A549 (cell line): ENCODE measurements at regions not wholly inside any gene's neighbourhood (a gene's known extent, or its start where the extent isn't known, plus 50 kb on each side); places are given as distances from the start of the nearest gene placed in this dataset.

Experiments
- ATAC-seq, 2 experiments: fragments of 200-7000 bp in 1 of 2; fragments of >200 bp in 1 of 2; cut with Nextera tagmentation in 1 of 2; cut with Tn5 transposase in 1 of 2; 3 replicates each; pipeline versions ENCODE4 v1.8.0 to v1.9.1; 2018 to 2020; ENCODE audit warnings: mild to moderate bottlenecking in 1 of 2, moderate library complexity in 1 of 2
- CTCF ChIA-PET: fragments of 300-600 bp; sonication (Branson Sonifier 250); formaldehyde crosslinking; extraction: SDS; loops from one replicate; lab custom pipeline; 2021; ENCODE audit warnings: antibody characterized with exemption, inconsistent platforms; lab: Yijun Ruan, JAX
- POLR2A ChIA-PET: fragments of 350-600 bp; formaldehyde crosslinking; extraction: SDS; loops from one replicate; lab custom pipeline; 2021; ENCODE audit warnings: antibody characterized with exemption, inconsistent platforms; lab: Yijun Ruan, JAX
- DNase-seq, 2 experiments: peaks; one replicate each; pipeline versions ENCODE4 v3.0.0 to v3.0.0-alpha.2; 2011 to 2016; ENCODE audit warnings: low read depth in 1 of 2, low spot score in 1 of 2
- FAIRE-seq: peaks from 2 replicates; lab custom pipeline; 2011; peaks lifted over from hg19 to GRCh38; lab: Jason Lieb, UNC
- H3K27ac ChIP-seq, 2 experiments: fragments of >200 bp; sonication (Bioruptor Twin); formaldehyde crosslinking; 3 replicates each; pipeline ENCODE4 v1.5.1; 2016 to 2017
- H3K4me1 ChIP-seq: fragments of >200 bp; sonication (Bioruptor Twin); formaldehyde crosslinking; 3 replicates; pipeline ENCODE4 v1.6.1; 2016
- H3K4me2 ChIP-seq: fragments of >200 bp; sonication (Bioruptor Twin); formaldehyde crosslinking; 3 replicates; pipeline ENCODE4 v1.6.1; 2016
- H3K4me3 ChIP-seq: fragments of >200 bp; sonication (Bioruptor Twin); formaldehyde crosslinking; 3 replicates; pipeline ENCODE4 v1.5.1; 2016
- H3K9me3 ChIP-seq: fragments of >200 bp; sonication (Bioruptor Twin); formaldehyde crosslinking; 3 replicates; pipeline ENCODE4 v1.6.1; 2016
- BHLHE40 ChIP-seq: IDR thresholded peaks from 2 replicates; pipeline ENCODE4 v1.6.1; 2012; ENCODE audit warnings: low read depth, low read length, inconsistent platforms
- CBX2 ChIP-seq: fragments of 200-600 bp; sonication (generic); IDR thresholded peaks from 2 replicates; pipeline ENCODE4 v1.6.1; 2016; ENCODE audit warnings: low read depth, mild to moderate bottlenecking, borderline replicate concordance
- CBX8 ChIP-seq: fragments of 200-600 bp; sonication (generic); IDR thresholded peaks from 2 replicates; pipeline ENCODE4 v1.6.1; 2016
- EP300 ChIP-seq, 2 experiments: fragments of >200 bp; sonication (Bioruptor Twin); formaldehyde crosslinking; IDR thresholded peaks; 2 replicates in 1 of 2; 3 replicates in 1 of 2; pipeline ENCODE4 v1.6.1; 2016 to 2017
- FOSL2 ChIP-seq, 2 experiments: fragments of 450-650 bp in 1 of 2; fragments of >200 bp in 1 of 2; sonication (Bioruptor Twin) in 1 of 2; formaldehyde crosslinking; IDR thresholded peaks; 2 replicates each; pipeline versions ENCODE4 v1.5.0 to v1.6.1; 2016 to 2020; ENCODE audit warnings: mild to moderate bottlenecking in 1 of 2, moderate library complexity in 1 of 2
- GATA3 ChIP-seq: IDR thresholded peaks from 2 replicates; pipeline ENCODE4 v1.6.1; 2012; ENCODE audit warnings: borderline replicate concordance
- HEYL ChIP-seq: fragments of 250-450 bp; sonication (Bioruptor Pico); IDR thresholded peaks from 2 replicates; pipeline ENCODE4 v1.8.0; 2021; ENCODE audit warnings: mild to moderate bottlenecking, moderate library complexity
- KDM1A ChIP-seq: fragments of 200-600 bp; sonication (generic); IDR thresholded peaks from 2 replicates; pipeline ENCODE4 v1.6.1; 2016; ENCODE audit warnings: low read depth, mild to moderate bottlenecking
- MAFK ChIP-seq: fragments of 450-650 bp; IDR thresholded peaks from 2 replicates; pipeline ENCODE4 v1.6.1; 2014; ENCODE audit not compliant: partially characterized antibody
- MYC ChIP-seq: IDR thresholded peaks from 2 replicates; pipeline ENCODE4 v1.6.1; 2012; ENCODE audit warnings: mild to moderate bottlenecking, inconsistent platforms, low read length, improper control_type of control experiment, borderline replicate concordance
- NPAS2 ChIP-seq: fragments of 250-450 bp; sonication (Bioruptor Pico); IDR thresholded peaks from 2 replicates; pipeline ENCODE4 v1.8.0; 2022; ENCODE audit warnings: mild to moderate bottlenecking, moderate library complexity, borderline replicate concordance
- POLR2A ChIP-seq: IDR thresholded peaks from 2 replicates; pipeline ENCODE4 v1.6.1; 2012; ENCODE audit warnings: mild to moderate bottlenecking, low read length
- POLR2AphosphoS2 ChIP-seq: conservative IDR thresholded peaks from 2 replicates; pipeline ENCODE4 v1.6.1; 2012; ENCODE audit warnings: low read length, improper control_type of control experiment, inconsistent platforms
- RCOR1 ChIP-seq: fragments of 150-350 bp; IDR thresholded peaks from 2 replicates; pipeline ENCODE4 v1.6.1; 2014; ENCODE audit warnings: antibody characterized with exemption, low read length, low read depth
- RFX5 ChIP-seq: fragments of 450-650 bp; IDR thresholded peaks from 2 replicates; pipeline ENCODE4 v1.7.1; 2014; ENCODE audit warnings: antibody characterized with exemption, mild to moderate bottlenecking, moderate library complexity
- TP53 ChIP-seq: fragments of 250-450 bp; sonication (Bioruptor Pico); IDR thresholded peaks from 2 replicates; pipeline ENCODE4 v1.5.0; 2021; ENCODE audit warnings: mild to moderate bottlenecking, moderate library complexity
- ZFP36 ChIP-seq: fragments of 450-650 bp; IDR thresholded peaks from 2 replicates; pipeline ENCODE4 v1.6.1; 2014; ENCODE audit warnings: borderline replicate concordance; ENCODE audit not compliant: partially characterized antibody
- WGBS: methylation state at CpG from one replicate; pipeline ENCODE4 v1.1.6; 2017; ENCODE audit errors: missing lambda C conversion rate; 5-methylcytosine and 5-hydroxymethylcytosine counted together
- TF ChIP-seq, protein P1 (sequence below): fragments of 250-450 bp; sonication (Bioruptor Pico); IDR thresholded peaks from 2 replicates; pipeline ENCODE4 v1.5.0; 2020; ENCODE audit warnings: low read depth, mild to moderate bottlenecking, moderate library complexity
- TF ChIP-seq, protein P2 (sequence below): fragments of >200 bp; sonication (Bioruptor Twin); formaldehyde crosslinking; IDR thresholded peaks from 3 replicates; pipeline ENCODE4 v1.6.1; 2016
- TF ChIP-seq, protein P3 (sequence below): fragments of 250-450 bp; sonication (Bioruptor Pico); IDR thresholded peaks from 2 replicates; pipeline ENCODE4 v1.5.0; 2021; ENCODE audit warnings: mild to moderate bottlenecking, moderate library complexity, borderline replicate concordance

DNA sequence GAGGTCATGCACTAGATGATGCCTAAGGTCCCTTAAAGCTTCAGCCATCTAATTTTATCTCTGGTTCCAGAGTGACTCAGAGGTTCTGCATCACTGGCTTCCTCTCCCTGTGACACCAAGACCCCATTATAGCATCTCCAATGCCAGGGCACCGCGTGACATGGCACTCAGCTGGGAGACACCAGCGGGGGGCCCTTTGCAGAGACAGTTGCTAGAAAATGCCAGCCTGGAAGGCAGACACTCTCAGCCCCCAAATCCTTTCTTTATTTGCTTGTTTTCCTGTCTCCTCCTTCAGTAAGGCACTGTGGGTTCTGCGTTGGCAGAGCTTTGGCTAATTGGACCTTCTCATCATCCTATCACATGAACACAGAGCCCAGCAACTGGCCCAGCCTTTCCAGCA is 123.5 kb upstream of the VRK1 start:
- Histone ChIP-seq H3K27ac (no peak overlapping the region), H3K4me3 (no peak overlapping the region), H3K9me3 (no peaks in the 10 kb centered on the region), H3K4me2 (no peak overlapping the region), H3K4me1 (no peaks in the 10 kb centered on the region)
- DNase-seq = no peak
- ChIA-PET CTCF (interaction anchor here (0.6 kb wide), 1 partner anchor 49 kb away, joined by 3 read pairs; no protein-coding TSS in a partner anchor), POLR2A (no interaction called here)
- FAIRE-seq = no peak
- ATAC-seq = no peak
- WGBS = 3% methylated on average over 4 of the region's 4 CpGs
- TF ChIP-seq, protein P1, sequence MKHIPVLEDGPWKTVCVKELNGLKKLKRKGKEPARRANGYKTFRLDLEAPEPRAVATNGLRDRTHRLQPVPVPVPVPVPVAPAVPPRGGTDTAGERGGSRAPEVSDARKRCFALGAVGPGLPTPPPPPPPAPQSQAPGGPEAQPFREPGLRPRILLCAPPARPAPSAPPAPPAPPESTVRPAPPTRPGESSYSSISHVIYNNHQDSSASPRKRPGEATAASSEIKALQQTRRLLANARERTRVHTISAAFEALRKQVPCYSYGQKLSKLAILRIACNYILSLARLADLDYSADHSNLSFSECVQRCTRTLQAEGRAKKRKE = no peak
- TF ChIP-seq MAFK (no peak), RFX5 (no peak), NPAS2 (CRISPR knock-in tag) (no peak), TP53 (CRISPR knock-in tag) (no peak)

DNA sequence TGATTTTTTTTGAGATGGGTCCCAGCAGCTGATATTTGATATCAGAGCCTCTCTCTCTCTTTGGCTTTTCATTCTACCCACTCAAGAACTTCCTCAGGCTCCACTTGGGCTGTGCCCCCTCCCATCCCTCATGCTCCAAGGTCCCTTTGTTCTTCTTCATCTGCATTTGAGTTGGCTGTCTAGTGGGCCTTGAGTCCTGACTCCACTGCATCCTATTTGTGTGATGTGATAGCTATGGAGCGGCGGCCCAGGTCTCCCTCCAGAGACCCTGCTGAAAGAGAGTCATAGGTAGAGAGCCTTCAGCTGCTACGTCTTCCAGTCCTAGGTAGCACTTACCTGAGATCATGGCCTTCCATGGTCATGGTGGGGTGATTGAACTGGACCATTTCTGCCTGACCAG is 123.1 kb upstream of the VRK1 start:
- no peak overlapping the region for H3K27ac ChIP-seq
- H3K4me2 ChIP-seq = no peak overlapping the region
- ChIA-PET CTCF (interaction anchor here (0.6 kb wide), 1 partner anchor 49 kb away, joined by 3 read pairs; no protein-coding TSS in a partner anchor), POLR2A (no interaction called here)
- 39% methylated on average over 3 of the region's 3 CpGs for WGBS
- ATAC-seq (no peak), FAIRE-seq (no peak), DNase-seq (no peak)
- H3K9me3 ChIP-seq = no peaks in the 10 kb centered on the region
- H3K4me1 ChIP-seq = no peaks in the 10 kb centered on the region
- TF ChIP-seq POLR2A (no peak), MAFK (no peak), FOSL2 (IDR thresholded peaks at IDR 0.05) (no peak), FOSL2 (CRISPR knock-in tag; IDR thresholded peaks at IDR 0.05) (no peak), CBX2 (no peak), CBX8 (no peak), KDM1A (no peak), EP300 (IDR thresholded peaks at IDR 0.05) (no peak), ZFP36 (no peak)
- TF ChIP-seq, protein P2, sequence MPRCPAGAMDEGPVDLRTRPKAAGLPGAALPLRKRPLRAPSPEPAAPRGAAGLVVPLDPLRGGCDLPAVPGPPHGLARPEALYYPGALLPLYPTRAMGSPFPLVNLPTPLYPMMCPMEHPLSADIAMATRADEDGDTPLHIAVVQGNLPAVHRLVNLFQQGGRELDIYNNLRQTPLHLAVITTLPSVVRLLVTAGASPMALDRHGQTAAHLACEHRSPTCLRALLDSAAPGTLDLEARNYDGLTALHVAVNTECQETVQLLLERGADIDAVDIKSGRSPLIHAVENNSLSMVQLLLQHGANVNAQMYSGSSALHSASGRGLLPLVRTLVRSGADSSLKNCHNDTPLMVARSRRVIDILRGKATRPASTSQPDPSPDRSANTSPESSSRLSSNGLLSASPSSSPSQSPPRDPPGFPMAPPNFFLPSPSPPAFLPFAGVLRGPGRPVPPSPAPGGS = no peak
- TF ChIP-seq, protein P3, sequence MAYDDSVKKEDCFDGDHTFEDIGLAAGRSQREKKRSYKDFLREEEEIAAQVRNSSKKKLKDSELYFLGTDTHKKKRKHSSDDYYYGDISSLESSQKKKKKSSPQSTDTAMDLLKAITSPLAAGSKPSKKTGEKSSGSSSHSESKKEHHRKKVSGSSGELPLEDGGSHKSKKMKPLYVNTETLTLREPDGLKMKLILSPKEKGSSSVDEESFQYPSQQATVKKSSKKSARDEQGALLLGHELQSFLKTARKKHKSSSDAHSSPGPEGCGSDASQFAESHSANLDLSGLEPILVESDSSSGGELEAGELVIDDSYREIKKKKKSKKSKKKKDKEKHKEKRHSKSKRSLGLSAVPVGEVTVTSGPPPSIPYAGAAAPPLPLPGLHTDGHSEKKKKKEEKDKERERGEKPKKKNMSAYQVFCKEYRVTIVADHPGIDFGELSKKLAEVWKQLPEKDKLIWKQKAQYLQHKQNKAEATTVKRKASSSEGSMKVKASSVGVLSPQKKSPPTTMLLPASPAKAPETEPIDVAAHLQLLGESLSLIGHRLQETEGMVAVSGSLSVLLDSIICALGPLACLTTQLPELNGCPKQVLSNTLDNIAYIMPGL (CRISPR knock-in tag) = no peak
- no peak overlapping the region for H3K4me3 ChIP-seq

DNA sequence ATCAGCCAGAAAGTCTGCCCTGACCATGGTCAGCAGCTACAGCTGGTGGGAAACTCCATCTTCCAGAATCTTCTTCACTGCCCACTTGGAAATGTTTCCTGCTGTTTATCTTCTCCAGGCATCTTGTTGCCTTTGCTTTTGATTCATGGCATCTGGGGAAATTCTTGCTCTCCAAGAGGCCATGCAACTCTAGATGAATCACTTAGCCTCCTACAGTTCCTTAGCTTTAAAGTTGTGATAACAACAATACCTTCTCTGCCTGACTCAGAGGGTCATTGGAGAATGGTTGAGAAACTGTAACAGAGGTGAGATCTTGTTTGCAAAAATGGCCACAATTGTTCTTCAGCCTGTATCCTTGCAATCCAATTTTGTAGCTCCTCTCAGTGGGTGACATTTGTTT is 121.0 kb upstream of the VRK1 start:
- ChIA-PET POLR2A (no interaction called here), CTCF (no interaction called here)
- Histone ChIP-seq H3K9me3 (no peaks in the 10 kb centered on the region), H3K4me2 (no peak overlapping the region), H3K4me3 (no peak overlapping the region), H3K4me1 (no peaks in the 10 kb centered on the region), H3K27ac (no peak overlapping the region)
- TF ChIP-seq, protein P2 = no peak
- TF ChIP-seq RCOR1 = no peak
- no peak for TF ChIP-seq POLR2AphosphoS2
- TF ChIP-seq MYC = no peak
- TF ChIP-seq BHLHE40 = no peak
- no peak for TF ChIP-seq GATA3
- TF ChIP-seq HEYL = no peak
- ATAC-seq (no peak), FAIRE-seq (no peak), DNase-seq (peak in 1 of 2 experiments; percentile 15)
